Globus pallidus (tissue), 1 donor: ENCODE measurements at regions not wholly inside any gene's neighbourhood (a gene's known extent, or its start where the extent isn't known, plus 50 kb on each side); places are given as distances from the start of the nearest gene placed in this dataset.

Experiments used
- DNase-seq: peaks from one replicate; pipeline ENCODE4 v3.0.0-alpha.2; 2015; ENCODE audit warnings: low spot score

DNA sequence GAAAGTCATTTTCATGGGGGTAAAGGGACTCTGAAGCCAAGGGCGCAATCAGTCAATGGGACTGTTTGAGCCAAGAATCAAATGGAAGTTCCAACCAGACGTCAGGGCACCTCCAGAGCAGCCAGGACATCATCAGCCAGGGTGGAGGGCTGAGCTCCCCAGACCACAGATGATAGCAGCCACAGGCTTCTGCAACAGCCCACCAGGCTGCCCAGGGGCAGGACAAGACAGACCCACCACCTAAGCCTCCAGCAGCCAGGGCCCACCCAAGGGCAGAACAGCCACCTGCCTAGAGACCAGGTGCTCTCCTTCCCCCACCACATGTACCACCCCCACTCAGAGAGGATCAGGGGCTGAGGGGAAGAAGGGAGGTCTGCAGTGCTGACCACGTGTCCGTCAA, 53.8 kb upstream of the SLC66A3 start:
- DNase-seq = no peak

DNA sequence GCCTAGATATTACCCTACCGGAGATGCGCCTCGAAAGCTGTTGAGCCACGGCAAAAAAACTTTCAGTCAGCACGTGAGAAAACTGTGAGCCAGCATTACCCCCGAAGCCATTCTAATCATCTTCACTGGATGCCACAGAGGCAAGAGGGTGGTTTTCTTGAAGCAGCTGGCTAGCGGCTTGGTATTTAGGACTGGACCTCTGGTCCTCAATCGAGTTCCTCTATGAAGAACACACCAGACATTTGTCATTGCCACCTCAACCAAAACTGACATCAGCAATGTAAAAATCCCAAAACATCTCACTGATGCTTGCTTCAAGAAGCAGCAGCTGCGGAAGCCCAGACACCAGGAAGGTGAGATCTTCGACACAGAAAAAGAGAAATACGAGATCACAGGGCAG, 52.8 kb upstream of the SLC66A3 start:
- DNase-seq = no peak

DNA sequence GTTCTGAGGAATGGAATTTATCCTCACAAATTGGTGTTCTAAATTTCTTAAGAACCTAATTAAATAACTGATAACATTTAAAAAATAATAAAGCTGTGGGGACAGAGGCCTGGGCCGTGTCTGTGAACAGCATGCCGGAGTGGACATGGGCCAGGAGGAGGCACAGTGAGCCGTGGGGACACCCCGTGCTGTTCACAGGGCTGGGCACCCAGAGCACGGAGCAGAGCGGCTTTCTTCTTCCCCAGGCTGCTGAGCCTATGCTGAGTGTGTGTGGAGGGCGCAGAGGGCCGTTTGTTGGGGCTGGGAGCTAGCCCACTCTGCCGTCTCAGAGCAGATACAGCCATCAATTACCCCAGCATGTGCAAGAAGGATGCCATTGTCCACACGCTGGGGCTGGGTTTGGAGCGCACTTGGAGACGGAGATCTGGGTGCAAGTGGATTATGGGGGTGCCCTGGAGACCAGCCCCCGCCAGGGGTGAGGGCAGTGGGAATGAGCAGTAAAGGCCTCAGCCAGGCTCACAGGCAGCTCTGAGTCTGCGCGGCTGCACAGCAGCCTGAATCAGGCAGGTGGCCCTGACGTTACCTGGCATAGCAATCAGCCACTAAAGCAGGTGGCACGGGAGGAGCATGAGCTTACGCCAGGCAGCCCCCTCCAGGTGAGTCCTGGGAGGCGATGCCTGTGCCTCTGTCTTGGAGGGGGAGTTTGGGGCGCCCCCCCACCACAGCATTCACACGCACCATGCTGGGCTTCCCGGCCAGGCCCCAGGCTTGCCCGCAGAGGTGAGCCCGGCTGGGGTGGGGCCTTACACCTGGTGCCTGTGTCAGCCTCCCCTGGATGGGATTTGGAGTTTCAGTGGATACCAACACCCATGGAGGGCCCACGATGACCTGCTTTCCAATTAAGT, 52.1 kb upstream of the SLC66A3 start:
- no peak for DNase-seq

DNA sequence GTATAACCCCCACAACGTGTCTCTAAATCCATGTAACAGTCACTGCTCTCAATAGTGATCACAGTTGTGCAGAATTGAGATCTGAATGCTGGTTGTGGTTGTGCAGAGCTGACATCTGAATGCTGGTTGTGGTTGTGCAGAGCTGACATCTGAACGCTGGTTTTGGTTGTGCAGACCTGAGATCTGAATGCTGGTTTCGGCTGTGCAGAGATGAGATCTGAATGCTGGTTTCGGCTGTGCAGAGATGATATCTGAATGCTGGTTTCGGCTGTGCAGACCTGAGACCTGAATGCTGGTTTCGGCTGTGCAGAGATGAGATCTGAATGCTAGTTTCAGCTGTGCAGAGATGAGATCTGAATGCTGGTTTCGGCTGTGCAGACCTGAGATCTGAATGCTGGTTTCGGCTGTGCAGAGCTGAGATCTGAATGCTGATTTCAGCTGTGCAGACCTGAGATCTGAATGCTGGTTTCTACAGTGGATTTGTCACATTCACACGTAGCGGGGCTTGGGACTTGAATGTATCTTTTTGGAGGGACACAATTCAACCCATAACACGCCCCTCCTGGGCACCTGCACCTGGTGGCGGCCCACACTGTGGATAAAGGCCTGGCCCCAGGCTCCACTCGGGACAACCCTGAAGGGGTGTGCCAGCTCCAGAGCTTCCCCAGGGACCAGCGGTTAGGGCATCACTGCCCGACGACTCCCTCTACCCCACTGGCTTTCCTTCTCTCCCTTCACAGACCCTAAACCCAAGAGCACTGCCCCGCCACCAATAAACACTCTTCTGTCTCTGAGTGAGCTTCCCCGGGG, 51.1 kb upstream of the SLC66A3 start:
- no peak for DNase-seq

- DNase-seq = no peak
These were observed 50.2 kb upstream of the SLC66A3 start for GRCh38 chr2:11104794-11105660.
